GM18867 (cell line): ENCODE measurements at regions not wholly inside any gene's neighbourhood (a gene's known extent, or its start where the extent isn't known, plus 50 kb on each side); places are given as distances from the start of the nearest gene placed in this dataset.
A peak's percentile ranks its signal among the peaks of the same experiment; 100 is the strongest.

Source experiments
- ATAC-seq: cut with Tn5 transposase; IDR thresholded peaks from one replicate; pipeline ENCODE4 v1.9.1; 2021; ENCODE audit warnings: mild to moderate bottlenecking, moderate library complexity; ENCODE audit not compliant: unreplicated experiment

GRCh38 chr20:52921340-52921739, 50.8 kb upstream of the TSHZ2 start:
- no peak for ATAC-seq

- ATAC-seq, result no peak
Measured at GRCh38 chr20:52918311-52918710, 53.8 kb upstream of the TSHZ2 start.

GRCh38 chr20:52915564-52915963, 56.6 kb upstream of the TSHZ2 start:
- ATAC-seq, result no peak

- no peak for ATAC-seq
Measured at GRCh38 chr20:52914870-52915269, 57.3 kb upstream of the TSHZ2 start.

- ATAC-seq, result no peak
Measured at GRCh38 chr20:52913650-52914387, 58.3 kb upstream of the TSHZ2 start.

GRCh38 chr20:52905241-52905994, 66.7 kb upstream of the TSHZ2 start:
- no peak for ATAC-seq

- no peak for ATAC-seq
Measured at GRCh38 chr20:52904837-52905236, 67.3 kb upstream of the TSHZ2 start.

GRCh38 chr20:52899041-52899608, 73.0 kb upstream of the TSHZ2 start:
- no peak for ATAC-seq

GRCh38 chr20:52896348-52896747, 75.8 kb upstream of the TSHZ2 start:
- no peak for ATAC-seq

- ATAC-seq, result no peak
Measured at GRCh38 chr20:52895701-52896100, 76.5 kb upstream of the TSHZ2 start.

- ATAC-seq, result no peak
Measured at GRCh38 chr20:52895235-52895634, 76.9 kb upstream of the TSHZ2 start.

- ATAC-seq, result no peak
Measured at GRCh38 chr20:52893498-52893897, 78.7 kb upstream of the TSHZ2 start.

- no peak for ATAC-seq
Measured at GRCh38 chr20:52892023-52892422, 80.1 kb upstream of the TSHZ2 start.

- no peak for ATAC-seq
Measured at GRCh38 chr20:52890130-52890529, 82.0 kb upstream of the TSHZ2 start.

GRCh38 chr20:52889225-52889624, 82.9 kb upstream of the TSHZ2 start:
- no peak for ATAC-seq

- ATAC-seq, result no peak
Measured at GRCh38 chr20:52888096-52888495, 84.1 kb upstream of the TSHZ2 start.

GRCh38 chr20:52880997-52881396, 91.2 kb upstream of the TSHZ2 start:
- no peak for ATAC-seq

- ATAC-seq, result no peak
Measured at GRCh38 chr20:52880259-52880658, 91.9 kb upstream of the TSHZ2 start.

- ATAC-seq, result no peak
Measured at GRCh38 chr20:52874241-52874640, 97.9 kb upstream of the TSHZ2 start.

- ATAC-seq, result peak; percentile 75
Measured at GRCh38 chr20:52869698-52870501, 102.3 kb upstream of the TSHZ2 start.

GRCh38 chr20:52869276-52869675, 102.9 kb upstream of the TSHZ2 start:
- ATAC-seq, result no peak
